ENCODE measurements at regions not wholly inside any gene's neighbourhood (a gene's known extent, or its start where the extent isn't known, plus 50 kb on each side); places are given as distances from the start of the nearest gene placed in this dataset.
A peak's percentile ranks its signal among the peaks of the same experiment; 100 is the strongest.
"Not testable (repeated sequence)": the region's sequence is repeated elsewhere in the genome, so short reads cannot be mapped to it uniquely, and the experiment has no call there.

GRCh38 chr4:188735082-188735481, 595.8 kb downstream of the TRIML1 start:
- DNase-seq (ENCODE audit: low read depth): no peak

GRCh38 chr4:188737251-188738002, 598.2 kb downstream of the TRIML1 start:
- DNase-seq (ENCODE audit: low read depth): no peak

GRCh38 chr4:188738290-188738689, 599.0 kb downstream of the TRIML1 start:
- peak; percentile 9 for DNase-seq (ENCODE audit: low read depth)

GRCh38 chr4:188740172-188740571, 600.9 kb downstream of the TRIML1 start:
- not testable (repeated sequence) for DNase-seq (ENCODE audit: low read depth)

DNA sequence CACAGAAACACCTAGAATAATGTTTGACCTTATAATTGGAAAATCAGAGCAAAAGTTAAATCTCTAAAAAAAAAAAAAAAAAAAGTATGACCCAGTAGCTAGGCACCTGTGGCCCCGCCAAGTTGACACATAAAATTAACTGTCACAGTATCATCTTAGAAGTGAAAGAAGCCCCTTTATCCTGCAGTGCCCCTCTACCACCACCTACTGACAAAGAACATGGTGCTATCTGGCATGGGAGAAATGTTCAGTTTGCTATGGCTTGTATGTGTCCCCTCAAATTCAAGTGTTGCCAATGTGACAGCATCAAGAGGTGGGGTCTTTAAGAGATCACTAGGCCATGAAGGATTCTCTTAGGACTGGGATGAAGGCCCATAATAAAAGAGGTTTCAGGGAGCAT, 601.5 kb downstream of the TRIML1 start:
- DNase-seq (ENCODE audit: low read depth): not testable (repeated sequence)

DNA sequence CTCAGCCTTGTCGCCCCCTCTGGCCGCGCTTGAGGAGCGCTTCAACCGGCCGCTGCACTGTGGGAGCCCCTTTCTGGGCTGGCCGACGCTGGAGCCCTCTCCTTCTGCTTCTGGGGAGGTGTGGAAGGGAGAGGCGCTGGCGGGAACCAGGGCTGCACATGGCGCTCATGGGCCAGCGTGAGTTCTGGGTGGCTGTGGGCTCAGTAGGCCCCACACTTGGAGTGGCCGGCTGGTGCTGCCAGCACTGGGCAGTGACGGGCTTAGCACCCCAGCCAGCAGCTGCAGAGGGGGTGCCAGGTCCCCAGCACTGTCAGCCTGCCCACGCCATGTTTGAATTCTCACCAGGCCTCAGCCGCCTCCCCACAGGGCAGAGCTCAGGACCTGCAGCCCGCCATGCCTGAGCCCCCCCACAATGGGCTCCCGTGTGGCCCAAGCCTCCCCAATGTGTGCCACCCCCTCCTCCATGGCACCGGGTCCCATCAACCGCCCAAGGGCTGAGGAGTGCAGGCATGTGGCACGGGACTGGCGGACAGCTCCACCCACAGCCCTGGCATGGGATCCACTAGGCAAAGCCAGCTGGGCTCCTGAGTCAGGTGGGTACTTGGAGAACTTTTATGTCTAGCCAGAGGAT, 615.2 kb downstream of the TRIML1 start:
- no peak for DNase-seq (ENCODE audit: low read depth)

GRCh38 chr4:188767496-188767895, 628.3 kb downstream of the TRIML1 start:
- DNase-seq (ENCODE audit: low read depth): peak; percentile 31

DNA sequence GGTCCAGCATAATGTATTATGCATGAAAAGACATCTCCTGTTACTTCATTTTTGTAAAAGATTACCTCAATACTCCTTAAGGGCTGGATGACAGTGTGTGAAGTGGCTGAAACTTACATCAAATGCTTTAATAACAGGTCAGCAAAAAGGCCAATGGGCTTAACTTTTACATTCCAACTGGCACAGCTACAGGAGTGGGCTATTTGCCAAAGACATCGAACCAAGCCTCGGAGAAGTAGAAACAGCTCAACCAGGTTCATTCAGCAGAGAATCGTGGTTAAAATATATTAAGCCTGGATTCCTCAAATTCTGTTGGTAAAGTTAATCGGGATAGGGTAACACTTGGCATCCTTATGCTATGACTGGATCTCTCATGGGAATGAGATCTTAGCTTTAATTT, 639.7 kb downstream of the TRIML1 start:
- DNase-seq (ENCODE audit: low read depth): peak; percentile 42

- DNase-seq (ENCODE audit: low read depth): peak; percentile 32
These were observed 640.3 kb downstream of the TRIML1 start for GRCh38 chr4:188779581-188779980.

GRCh38 chr4:188780028-188780427, 640.8 kb downstream of the TRIML1 start:
- peak; percentile 33 for DNase-seq (ENCODE audit: low read depth)

DNA sequence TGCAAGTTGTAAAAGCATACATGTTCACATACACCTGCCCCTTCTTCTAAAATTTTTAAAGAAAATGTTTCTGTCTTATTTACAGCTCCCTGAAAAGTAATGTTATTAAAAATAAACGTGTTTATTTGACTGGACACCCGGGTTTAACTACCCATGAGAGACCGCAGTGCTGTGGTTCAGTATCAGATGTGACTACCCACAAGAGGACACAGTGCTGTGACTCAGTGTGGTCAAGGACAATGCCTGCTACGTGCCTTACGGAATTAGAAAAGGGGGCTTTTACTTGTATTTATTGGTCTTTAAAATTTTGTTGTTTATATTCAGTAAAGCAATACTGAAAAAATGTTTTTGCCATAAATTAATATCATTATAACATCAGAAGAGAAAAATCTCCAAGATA, 641.4 kb downstream of the TRIML1 start:
- peak; percentile 65 for DNase-seq (ENCODE audit: low read depth)

GRCh38 chr4:188781655-188782054, 642.4 kb downstream of the TRIML1 start:
- peak; percentile 21 for DNase-seq (ENCODE audit: low read depth)

DNA sequence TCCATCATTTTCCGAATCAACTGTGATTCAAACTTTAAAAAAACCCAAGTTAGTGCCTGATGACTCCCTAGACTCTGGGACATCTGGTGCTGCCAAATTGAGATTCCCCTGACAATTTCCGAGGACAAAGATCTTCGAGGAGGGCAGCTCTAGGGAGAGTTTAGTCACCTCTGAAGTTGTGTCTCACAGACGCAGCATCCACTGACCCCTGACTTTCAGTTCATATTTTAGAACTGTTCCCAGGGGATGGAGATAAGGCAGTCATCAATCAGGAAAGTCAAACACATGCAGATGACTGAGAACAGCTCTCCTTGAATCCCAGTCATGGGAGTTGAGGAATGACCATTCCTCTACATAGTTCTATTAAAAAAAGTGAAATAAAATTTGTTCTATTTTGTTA, 643.9 kb downstream of the TRIML1 start:
- DNase-seq (ENCODE audit: low read depth): no peak

DNA sequence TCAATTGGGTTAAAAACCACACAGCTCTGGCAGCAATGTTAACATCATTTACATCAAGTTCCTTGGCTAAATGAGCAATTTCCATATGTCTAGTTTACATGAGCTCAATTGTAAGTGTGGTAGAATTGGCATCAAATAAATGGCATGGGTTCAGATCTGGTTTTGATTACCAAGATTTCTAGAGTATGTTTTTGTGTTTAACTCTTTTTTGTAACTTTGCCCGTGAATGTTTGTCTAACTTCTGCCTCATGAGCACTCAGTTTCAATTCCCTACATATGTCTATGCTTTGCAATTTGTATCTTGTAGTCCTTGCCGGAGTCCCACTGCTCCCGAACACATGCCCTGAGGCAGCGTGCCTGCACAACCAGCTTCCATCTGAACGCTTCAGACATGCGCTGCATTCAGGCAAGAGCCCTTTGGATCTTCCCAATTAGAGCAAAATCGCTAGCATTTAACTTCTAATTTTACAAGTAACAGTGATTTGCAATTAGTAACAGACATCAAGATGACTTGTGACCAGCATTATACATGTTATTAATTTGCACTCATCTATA, 644.4 kb downstream of the TRIML1 start:
- no peak for DNase-seq (ENCODE audit: low read depth)

DNA sequence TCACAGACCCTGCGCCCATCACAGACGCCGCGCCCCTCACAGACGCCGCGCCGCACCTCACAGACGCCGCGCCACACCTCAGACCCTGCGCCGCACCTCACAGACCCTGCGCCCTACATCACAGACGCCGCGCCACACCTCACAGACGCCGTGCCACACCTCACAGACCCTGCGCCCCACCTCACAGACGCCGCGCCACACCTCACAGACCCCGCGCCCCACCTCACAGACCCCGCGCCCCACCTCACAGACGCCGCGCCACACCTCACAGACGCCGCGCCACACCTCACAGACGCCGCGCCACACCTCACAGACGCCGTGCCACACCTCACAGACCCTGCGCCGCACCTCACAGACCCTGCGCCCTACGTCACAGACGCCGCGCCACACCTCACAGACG, 657.4 kb downstream of the TRIML1 start:
- not testable (repeated sequence) for DNase-seq (ENCODE audit: low read depth)

GRCh38 chr4:188797011-188797410, 657.8 kb downstream of the TRIML1 start:
- DNase-seq (ENCODE audit: low read depth): not testable (repeated sequence)

DNA sequence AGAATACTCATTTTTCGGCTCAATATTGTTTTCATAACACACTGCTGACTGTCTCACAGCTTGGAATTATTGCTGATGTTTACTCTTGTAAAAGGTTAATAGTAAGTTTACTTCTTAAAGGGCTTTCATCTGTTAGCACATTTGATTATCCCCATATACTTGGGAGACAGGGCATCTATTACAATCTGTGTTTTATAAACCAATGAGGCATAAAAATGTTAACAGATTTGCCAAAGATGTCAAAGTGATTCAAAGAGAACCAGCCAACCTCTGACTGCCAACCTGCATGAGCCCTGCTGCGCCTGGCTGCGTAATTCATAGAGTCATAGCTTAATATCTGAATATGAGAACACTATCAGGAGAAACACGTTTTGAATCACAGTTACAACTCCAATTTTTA, 665.6 kb downstream of the TRIML1 start:
- DNase-seq (ENCODE audit: low read depth): no peak

GRCh38 chr4:188811121-188811520, 671.9 kb downstream of the TRIML1 start:
- DNase-seq (ENCODE audit: low read depth): no peak

DNA sequence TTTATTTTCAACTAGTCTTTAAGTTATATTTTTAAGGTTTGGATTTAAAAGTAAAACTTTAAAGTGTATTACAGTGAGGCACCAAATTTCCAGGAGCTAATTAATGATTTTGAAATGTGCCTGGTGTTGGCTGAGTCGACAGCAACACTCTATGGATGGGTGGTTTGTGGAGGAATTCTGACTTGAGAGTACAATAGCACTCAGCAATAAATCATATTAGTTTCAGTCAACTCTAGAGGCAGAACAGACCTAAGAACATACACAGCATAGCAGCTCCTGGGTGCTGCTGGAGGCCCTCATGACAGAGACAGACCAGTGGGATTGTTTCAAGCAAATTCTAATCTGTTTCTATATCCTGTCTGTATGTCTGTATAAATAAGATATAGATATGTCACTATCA, 673.4 kb downstream of the TRIML1 start:
- DNase-seq (ENCODE audit: low read depth): no peak

DNA sequence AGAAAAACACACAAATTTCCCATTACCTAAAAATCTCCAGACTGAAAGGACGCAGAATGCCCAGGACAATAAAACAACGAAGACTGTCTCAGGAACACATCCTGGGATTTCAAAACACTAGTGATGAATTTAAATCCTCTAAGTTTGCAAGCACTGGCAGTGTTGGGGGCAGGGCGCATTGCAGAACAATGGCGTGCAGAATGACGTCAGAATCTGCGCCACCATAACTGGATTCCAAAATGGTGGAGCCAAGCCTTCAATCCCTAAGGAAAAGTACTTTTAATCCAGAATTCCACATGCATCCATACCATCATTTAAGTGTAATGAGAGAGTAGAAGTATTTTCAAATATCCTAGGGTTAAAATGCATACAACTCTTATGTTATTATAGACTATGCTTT, 679.1 kb downstream of the TRIML1 start:
- no peak for DNase-seq (ENCODE audit: low read depth)

DNA sequence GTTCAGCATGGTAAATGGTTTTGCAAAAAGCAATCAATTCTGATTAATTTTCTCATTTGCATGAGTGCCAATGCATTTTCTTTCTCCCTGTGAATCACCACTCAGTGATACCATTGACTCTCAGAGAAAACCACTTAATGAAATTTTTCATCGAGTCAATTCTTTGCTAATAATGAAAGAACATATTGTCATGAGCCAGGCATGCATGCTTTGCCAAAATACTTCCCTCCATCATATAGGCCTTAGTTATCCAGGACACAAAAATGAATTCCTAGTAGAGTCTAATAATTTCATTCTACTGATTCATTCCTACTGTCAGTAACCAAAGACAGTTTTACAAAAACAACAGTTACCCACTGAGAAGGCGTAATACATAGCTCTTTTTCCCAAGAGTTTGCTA, 680.0 kb downstream of the TRIML1 start:
- no peak for DNase-seq (ENCODE audit: low read depth)

DNA sequence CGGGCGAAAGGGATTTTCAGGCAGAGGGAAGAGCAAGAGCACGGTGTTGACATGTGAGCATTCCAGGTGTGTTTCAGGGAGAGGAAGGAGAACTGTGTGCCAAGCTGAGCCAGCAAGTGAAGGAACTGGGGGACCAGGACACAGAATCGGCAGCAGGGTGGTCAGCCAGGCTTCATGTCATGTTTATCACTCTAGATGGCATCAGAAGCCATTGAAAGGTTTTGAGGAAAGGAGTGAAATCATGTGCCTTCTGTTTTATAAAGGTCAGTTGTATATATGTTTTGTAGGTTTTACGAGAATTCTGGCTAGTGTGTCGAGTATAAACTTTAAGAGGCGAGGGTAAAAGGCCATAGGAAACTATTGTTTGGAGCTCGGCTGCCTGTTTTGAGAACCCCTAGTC, 682.3 kb downstream of the TRIML1 start:
- DNase-seq (ENCODE audit: low read depth): peak; percentile 11

- peak; percentile 42 for DNase-seq (ENCODE audit: low read depth)
These were observed 683.5 kb downstream of the TRIML1 start for GRCh38 chr4:188822698-188823097.

All from M059J (cell line).